Adrenal gland (tissue), 5 donors: ENCODE measurements at regions not wholly inside any gene's neighbourhood (a gene's known extent, or its start where the extent isn't known, plus 50 kb on each side); places are given as distances from the start of the nearest gene placed in this dataset.

Experiments
- CTCF ChIP-seq, 6 experiments: fragments of 450-650 bp in 4 of 6; fragments of 200-600 bp in 2 of 6; sonication (generic) in 1 of 6; IDR thresholded peaks; 1 replicate in 5 of 6; 2 replicates in 1 of 6; pipeline versions ENCODE4 v1.5.1 to v1.8.0; 2016 to 2021; ENCODE audit warnings: antibody characterized with exemption in 6 of 6, mild to moderate bottlenecking in 2 of 6, moderate library complexity in 1 of 6
- POLR2A ChIP-seq, 2 donors: fragments of 450-650 bp; IDR thresholded peaks; one replicate each; pipeline ENCODE4 v1.6.1; 2017; ENCODE audit warnings: antibody characterized with exemption in 2 of 2, mild to moderate bottlenecking in 2 of 2, moderate library complexity in 1 of 2
- donor health status: DM: no; HTN: no; CAD: no.

- no peak for TF ChIP-seq CTCF (IDR thresholded peaks at IDR 0.05)
- TF ChIP-seq POLR2A (IDR thresholded peaks at IDR 0.05), result no peak
Measured at GRCh38 chr3:84835366-84835765, 123.4 kb upstream of the CADM2 start.
